ENCODE measurements at regions not wholly inside any gene's neighbourhood (a gene's known extent, or its start where the extent isn't known, plus 50 kb on each side); places are given as distances from the start of the nearest gene placed in this dataset.

DNA sequence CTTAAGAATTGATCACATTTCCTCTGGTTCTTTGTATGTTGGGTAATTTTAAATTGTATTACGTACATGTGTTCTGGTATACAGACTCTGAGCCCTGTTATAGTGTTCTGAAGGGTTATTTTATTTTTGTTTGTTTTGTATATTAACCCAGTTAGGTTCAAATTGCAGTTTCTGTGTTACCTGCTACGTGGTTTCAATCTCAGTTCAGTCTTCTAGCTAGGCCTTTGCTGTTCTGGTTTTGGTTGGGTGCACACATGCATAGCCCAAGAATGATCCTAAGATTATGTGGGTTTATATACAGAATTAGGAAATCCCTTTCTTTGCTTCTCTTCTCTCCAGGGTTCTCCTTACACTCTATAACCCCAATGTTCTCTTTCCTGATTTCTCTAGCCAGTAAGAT lies 161.0 kb downstream of the PPP1R2C start:
- DNase-seq, result no peak

DNA sequence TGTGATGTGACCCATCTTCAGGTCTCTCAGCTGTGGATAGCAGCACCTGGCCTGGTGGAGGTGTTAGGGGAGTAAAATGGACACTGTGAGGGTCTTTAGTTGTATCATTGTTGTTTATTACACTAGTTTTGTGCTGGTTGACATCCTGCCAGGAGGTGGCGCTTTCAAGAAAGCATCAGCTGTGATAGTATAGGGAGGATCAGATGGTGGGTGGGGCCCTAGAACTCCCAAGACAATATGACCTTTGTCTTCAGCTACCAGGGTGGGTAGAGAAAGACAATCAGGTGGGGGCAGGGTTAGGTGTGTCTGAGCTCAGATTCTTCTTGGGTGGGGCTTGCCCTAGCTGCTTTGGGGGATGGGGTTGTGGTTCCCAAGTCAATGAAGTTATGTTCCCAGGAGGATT lies 162.8 kb downstream of the PPP1R2C start:
- DNase-seq, result peak; percentile 1

DNA sequence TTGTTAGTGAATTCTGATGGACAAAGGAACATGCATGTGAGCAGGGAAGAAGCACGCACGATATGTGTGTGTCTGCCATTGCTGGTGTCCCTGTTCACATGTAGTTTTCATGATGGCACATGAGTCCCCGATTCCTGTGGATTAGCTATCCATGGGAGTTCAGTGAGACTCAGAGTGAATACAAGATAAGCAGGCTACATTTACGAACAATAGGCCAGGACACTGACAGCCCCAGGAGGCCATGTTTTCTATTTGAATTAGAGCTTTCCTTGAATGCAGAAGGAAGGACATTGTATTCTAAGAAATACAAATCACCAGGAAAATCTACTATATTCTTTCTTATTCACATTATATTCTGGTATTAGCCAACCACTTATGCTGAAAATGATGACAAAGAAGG lies 171.4 kb downstream of the PPP1R2C start:
- no peak for DNase-seq

DNA sequence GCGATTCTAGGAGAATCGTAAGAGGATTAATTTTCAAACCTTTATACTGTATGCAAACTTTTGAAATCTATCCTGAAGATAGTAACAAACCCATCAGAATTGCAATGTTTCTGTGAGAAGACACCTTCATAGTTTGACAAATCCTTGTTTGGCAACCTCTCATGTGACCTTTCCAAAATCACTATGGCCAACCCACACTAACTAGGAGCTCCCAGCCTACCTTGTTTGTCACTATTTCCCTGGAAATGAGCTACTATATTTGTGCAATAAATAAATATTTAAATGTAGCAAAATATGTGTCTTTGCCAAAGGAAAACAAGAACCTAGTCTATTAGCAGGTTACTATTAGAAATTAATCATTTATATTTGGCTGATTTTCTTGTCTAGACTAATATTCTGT lies 173.7 kb downstream of the PPP1R2C start:
- DNase-seq, result no peak

DNA sequence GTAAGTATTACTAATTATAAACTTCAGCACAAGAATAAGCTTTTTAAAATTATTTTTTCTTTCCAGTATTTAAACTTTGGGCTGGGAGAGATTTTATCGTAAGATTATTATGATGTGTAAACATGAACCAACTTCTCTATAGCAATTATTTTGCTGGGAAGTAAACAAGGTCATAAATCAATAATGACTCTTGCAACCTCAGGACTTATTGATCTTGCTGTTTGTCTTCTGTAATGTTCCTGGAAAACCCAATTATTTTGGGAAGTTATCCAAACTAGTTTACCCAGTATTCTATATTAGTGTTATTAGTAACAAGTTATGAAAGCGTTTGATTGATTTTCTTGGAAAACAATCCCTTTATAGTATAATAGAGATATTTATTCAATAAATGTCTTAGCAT lies 174.9 kb downstream of the PPP1R2C start:
- no peak for DNase-seq

DNA sequence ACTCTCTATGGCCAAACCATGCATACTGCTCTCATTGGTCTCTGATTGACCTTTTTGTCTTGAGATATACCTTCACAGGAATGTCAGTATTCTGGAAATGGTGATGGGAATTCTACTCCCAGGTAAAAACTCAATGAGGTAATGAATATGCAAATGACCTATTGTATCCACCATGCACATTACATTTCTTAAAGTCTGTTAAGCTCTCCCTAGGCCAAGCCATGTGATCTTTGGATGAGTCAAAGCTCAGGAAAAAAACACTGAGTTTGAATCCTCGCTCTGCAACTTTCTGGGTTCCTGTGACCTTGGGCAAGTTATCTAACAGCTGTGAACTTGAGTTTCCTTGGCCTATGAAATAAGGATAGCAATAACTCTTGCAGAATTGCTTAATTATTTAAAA lies 175.4 kb downstream of the PPP1R2C start:
- DNase-seq, result no peak

DNA sequence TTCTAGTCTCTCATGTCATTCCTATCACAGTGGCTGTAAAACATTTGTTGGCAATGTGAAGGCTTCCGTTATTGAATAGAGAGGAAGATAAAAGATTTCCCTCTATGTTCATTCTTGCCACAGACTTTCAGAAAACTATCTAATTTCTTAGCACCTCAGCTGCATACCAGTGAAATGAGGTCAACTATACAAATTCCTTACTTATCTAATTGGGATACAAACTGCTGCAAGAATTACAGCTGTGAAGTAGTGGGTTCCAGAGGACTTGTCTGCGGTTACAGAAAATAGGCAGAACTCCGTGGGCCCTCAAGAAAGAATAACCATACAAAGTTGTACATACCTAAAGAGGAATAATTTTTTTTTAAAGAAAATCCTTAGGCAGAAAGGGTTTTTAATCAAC lies 175.8 kb downstream of the PPP1R2C start:
- no peak for DNase-seq

DNA sequence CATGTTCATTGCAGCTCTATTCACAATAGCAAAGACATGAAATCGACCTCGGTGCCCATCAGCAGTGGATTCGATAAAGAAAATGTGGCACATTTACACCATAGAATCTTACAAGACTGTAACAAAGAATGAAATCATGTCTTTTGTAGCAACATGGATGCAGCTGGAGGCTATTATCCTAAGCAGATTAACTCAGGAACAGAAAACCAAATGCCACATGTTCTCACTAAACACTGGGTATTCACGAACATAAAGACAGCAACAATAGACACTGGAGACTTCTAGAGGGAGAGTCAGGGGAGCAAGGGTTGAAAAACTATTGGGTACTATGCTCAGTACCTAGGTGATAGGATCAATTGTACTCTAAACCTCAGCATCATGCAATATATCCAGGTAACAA lies 180.5 kb downstream of the PPP1R2C start:
- no peak for DNase-seq

DNA sequence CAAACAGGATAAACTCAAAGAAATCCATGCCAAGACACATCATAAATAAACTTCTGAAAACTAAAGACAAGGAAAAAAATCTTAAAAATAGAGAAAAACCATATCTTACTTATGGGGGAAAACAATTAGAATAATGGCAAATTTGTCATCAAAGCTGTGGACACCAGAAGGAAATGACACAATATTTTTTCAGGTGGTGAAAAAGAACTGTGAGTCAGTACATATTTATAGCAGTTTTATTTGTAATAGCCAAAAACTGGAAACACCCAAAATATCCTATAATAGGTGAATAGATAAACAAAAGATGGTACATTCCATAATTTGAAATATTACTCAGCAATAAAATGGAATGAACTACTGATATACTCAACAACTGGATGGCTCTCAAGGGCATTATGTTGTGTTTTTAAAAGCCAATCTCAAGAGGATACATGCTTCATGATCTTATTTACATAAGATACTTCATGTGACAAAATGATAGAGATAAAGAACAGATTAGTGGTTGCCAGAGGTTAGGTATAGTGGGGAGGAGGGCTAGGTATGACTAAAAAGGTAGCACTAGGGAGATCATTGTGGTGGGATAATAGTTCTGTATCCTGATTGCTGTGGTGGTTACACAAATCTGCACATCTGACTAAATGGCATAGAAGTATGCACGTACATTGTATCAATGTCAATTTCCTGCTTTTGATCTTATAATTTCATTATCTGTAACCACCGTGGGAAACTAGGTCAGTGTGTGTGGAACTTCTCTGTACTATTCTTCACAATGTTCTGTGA lies 191.9 kb downstream of the PPP1R2C start:
- no peak for DNase-seq

DNA sequence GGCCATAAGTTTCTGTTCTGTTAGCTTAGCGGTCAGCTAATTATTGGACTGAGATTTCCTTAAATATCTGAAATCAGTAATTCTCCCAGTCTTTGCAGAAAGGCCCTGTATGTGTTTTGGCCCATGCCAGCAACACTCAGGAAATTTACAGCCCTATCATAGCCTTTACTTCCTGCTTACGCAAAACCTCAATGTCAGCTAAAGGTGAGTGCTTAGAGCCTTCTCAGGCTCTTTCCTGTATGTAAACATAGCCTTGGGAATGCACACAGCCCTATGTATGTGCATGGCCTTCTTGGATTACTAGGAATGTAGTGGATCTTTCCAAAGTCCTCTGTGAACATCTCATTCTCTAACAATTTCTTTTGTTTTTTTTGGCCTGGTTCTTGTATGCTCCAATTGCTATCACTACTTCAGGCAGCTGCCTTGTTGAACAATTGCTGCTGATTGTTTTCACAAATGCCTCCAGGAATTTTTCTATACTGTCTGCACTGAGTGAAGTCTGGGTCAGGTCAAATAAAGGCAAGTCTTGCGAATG lies 200.0 kb downstream of the PPP1R2C start:
- no peak for DNase-seq

DNA sequence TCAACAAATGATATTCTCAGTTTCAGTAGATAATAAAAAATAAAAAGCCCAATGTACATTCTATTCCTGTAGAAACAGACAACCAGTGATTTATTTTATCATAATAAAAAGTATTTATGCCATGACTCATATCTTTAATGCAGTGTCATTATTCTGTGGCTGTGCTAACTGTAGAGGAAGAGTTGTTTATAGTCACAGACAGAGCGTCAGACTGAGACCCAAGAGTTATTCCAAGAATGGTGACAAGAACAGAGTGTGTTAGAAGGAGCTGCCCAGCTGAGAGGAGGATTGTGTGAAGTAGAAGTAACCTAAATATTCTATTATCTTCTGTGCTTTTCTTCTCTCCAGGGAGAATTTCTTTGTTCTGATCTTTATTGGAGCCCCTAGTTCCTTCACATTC lies 210.7 kb downstream of the PPP1R2C start:
- DNase-seq, result no peak

DNA sequence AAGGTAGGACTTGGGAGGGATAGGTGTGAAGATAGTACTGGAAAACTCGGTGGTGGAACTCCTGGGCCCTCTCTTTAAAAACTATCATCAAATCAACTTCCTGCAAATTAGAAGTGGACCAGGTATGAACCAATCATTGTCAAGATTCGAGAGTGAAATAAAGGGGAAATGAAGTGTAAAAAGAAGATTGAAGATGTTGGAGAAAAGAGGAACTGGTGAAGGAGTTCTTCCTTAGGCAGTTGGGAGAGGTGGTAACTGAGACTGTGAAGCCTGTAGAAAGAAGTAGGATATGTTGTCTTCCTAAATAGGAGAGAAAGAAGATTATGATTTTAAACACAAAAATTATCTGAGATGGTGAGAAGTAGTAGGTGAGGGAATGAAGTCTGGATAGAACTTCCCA lies 212.2 kb downstream of the PPP1R2C start:
- no peak for DNase-seq

DNA sequence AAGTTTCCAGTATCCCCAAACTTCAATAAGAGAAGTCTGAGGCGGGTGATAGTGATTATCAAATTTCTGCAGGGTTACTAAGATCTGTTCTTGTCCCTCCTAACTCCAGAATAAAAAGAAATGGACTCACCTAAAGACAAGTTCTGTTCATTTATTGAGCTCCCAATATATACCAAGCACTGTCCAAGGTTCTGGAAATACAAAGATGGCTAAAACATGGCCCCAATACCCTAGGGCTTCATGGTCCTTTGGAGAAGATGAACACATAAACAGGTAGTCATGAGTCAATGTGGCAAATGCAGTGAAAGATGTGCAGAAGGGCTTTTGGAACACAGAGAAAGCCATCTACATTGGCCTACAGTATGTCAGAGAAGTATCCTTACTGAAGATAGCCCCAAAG lies 231.2 kb downstream of the PPP1R2C start:
- no peak for DNase-seq

DNA sequence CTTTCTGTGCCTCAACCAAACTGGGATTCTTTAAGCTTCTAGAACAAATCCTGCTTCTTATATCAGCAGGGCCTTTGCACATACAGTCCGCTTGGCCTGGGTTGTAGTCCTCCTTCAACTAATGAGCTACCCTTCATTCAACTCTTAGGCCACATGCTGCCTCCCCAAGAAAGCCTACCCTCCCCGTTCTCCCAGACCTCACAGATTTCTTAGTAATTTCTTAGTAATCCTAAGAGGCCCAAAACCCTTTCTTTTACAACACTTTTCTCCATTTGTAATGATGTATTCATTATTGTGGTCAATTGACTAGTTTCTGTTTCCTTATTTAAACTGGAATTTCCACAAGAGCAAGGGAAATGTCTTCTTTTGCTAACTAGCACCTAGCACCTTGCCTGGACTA lies 233.1 kb downstream of the PPP1R2C start:
- no peak for DNase-seq

DNA sequence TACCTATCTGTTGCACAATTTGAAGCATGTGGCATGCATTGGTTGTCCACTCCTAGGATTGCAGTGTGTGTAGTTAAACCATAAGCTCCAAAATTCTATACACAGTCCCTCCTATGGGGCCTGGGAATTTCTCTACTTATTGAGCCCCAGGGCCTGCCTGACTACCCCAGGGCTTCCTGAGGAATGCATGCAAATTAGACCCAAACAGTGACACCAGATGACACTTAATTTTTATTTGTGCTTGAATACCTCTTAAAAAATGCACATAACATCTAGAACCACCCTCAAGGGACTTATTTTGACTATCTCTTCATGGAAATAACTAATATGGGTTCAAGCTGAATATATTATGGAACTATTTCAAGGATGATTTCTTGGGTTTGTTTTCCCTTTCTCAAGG lies 236.4 kb downstream of the PPP1R2C start:
- DNase-seq, result no peak

DNA sequence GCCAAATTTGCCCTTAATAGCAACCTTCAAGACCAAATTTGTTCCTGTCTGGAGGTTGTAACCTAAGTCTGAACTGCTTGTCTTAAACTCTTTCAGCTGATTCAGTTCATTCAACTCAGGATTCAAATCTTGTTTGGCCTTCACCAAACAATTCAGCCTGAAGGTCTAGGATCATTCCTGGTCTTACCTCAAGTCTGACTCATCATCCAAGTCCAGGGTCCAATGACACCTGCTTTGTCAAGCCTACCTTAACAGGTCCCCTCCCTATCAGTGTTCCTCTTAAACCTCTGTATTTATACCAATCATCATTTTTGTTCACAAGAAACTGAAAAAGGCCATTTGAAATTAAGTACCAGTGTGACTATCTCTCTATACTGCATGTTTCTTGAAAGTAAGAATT lies 237.8 kb downstream of the PPP1R2C start:
- no peak for DNase-seq

DNA sequence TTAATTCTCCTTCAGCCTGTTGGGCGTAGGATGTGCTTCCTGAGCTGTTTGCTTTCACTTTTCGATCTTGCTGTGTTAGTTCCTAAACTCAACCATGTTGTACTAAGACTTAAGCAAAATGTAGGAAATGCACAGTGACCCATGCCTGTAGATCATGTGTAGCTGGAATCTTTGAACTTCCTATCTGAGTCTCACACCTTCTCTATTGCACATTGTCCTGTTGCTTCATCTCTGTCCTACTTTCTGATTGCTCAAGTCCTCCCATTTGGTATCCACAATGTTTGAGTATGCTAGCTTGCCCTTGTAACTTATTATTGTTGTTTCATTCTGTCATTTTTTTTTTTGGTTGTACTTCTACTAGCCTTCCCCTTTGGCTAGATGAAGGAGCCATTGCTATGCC lies 239.6 kb downstream of the PPP1R2C start:
- DNase-seq, result no peak

DNA sequence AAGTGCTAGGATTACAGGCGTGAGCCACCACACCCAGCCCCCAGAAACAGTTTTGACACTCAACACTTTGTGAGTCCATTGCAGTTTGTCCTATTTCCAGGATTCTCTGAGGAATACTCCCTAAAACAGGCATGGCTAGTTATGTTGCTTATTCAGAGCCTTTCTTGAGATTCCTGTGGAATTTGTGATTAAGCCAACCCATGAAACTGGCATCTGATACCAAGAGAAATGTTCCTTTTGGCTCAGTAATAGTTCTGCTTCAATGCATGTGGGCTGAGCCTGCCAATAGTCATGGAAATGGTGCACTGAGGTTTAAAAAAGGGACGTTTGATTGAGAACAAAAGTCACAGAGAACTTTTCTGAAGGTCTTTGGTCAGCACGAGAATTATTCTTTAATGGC lies 241.7 kb downstream of the PPP1R2C start:
- DNase-seq, result no peak

DNA sequence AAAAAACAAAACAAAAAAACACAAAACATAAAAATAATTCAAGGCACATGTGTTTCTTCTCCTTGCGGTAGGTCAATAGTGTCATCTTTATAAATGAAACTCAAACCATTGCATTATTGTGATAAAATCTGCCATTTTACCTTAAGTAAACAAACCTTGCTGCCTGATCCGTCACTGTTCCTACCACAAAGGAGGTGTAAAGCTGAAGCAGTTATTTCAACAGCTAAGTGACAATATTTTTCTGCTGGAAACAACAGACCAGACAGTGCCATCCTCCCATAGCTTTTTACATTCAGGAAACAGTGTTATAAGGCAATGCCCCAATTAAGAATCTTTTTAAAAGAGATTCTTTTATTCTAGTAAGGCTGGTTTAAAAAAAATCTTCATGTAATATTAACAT lies 242.7 kb downstream of the PPP1R2C start:
- no peak for DNase-seq

DNA sequence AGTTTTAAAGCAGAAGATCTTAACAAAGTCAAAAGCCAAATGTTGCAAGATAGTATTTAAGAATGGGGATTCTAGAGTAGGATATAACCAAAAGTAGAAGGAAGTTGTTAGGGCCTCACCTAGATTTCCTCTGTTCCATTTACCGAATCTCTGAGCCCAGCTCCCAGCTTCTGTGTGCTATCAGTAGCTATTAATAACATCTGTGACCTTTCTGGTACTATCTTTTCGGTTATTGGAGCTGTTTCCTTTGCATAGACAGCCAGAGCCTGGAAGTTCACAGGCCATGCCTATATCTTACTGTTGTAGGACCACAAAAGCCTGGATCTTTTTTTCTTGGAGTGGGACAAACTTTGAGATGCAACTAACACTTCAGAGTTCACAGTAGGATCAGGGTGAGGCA lies 244.2 kb downstream of the PPP1R2C start:
- DNase-seq, result no peak

DNA sequence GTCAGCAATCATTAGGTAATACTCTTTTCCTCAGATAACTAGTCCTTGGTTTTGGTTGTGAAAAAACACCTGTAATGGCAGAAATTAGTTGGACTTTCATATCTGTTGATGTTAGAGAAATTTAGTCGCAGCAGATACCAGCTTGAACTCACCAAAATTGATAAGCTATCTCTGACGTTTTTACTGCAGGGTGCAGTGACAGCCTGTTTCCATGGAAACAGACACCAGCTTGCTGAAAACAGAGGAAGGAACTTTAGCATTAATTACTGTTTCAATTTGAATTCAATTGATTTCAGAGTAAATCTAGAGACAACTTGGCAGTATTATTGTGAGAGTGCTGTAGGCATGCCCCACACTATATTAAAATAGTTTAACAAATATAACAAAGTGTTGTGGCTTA lies 246.5 kb downstream of the PPP1R2C start:
- DNase-seq, result peak; percentile 7

DNA sequence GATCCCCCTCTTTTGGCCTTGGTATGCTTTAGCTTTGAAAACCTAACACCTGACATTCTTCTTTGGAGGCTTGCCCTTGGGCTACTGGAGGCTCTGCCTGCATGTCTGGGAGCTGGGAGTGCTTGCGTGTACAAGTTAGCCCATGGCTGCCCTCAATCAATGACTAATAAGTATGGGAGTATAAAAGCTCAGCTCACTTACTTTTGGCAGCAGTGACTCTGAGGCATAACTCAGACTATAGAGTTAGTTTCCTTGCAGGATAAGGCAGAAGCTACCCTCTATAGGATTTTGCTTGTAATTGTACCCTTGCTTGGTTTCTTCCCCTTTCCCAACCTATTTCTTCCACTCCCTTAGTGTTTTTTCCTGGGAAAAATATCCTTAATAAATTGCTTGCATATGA lies 247.9 kb downstream of the PPP1R2C start:
- DNase-seq, result no peak

DNA sequence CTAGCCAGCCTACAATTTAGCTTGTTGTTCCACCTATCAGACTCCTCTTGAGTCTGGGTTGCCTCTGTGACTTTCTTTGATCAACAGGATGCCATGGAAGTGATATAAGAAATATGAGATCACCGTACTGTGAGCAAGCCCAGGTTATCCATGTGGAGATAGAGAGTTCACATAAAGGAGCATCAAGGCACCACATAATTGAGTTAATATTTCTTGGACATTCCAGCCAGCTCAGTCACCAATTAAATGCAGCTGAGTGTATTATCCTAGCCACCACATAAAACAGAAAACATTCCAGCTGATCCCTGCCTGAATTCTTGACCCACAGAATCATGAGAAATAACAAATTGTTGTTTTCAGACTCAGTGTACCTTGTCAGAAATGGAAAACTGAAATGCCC lies 253.6 kb downstream of the PPP1R2C start:
- DNase-seq, result no peak

DNA sequence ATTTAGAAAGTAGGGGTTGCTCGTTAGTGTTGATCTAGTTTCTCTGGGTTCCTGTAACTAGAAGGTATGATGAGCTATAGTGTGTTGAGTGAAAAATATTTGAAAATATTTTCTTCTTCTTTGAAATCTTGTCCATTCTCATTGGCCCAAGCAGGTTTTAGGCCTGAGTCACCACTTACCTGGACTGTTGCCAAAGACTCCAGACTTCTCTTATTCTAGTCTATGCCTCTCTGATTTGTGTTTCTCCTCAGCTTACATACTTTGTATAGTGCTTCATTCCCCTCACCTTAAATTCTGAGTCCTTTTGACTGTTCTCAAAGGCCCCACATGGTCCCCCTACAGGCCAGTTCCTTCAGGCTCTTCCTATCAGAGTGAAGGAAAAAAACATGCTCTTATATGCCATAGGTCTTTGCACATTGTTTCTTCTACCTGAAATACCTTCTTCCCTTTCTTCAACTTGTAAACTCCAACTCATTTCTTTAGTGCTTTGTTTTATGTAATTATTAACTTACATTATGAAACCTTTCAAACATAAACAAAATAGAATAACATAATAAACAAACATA lies 258.2 kb downstream of the PPP1R2C start:
- no peak for DNase-seq

DNA sequence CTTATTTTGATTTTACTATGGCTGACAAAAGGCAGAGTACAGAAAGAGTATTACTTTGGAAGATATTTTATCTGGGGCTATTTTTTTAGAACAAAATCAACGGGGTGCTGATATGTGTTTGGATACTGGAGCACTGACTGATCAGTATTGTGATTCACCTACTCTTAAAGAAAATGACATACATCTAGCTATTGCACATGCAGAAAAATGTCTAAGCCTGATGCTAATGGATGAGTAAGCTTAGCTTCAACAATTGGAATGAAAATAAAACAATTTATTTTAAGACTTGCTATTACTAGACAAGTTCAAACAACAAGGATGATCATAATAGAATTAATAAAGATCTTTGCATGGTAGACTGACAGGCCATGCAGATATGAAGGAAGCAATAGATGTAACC lies 262.0 kb downstream of the PPP1R2C start:
- DNase-seq, result no peak

All from CD4-positive, alpha-beta T cell treated with Interferon gamma for 1 hour (primary cell).